A673 (cell line): ENCODE measurements at regions not wholly inside any gene's neighbourhood (a gene's known extent, or its start where the extent isn't known, plus 50 kb on each side); places are given as distances from the start of the nearest gene placed in this dataset.

ENCODE experiments used
- BruUV-seq: library from RNA; stranded (reverse); fragments of 400-500 nt; replicated peaks from 2 replicates; lab custom pipeline; 2021; lab: Mats Ljungman, UMichigan
- CTCF ChIA-PET: fragments of 300-600 bp; sonication (Branson Sonifier 250); formaldehyde crosslinking; loops from one replicate; lab custom pipeline; 2022; ENCODE audit warnings: antibody characterized with exemption; lab: Charles Lee
- POLR2A ChIA-PET: fragments of 300-600 bp; sonication (Branson Sonifier 250); formaldehyde crosslinking; loops from one replicate; lab custom pipeline; 2022; ENCODE audit warnings: antibody characterized with exemption; ENCODE audit not compliant: low non-redundant PET; lab: Charles Lee
- DNase-seq: peaks from one replicate; pipeline ENCODE4 v3.0.0-alpha.2; 2015; ENCODE audit warnings: low spot score
- H3K27ac ChIP-seq: fragments of 200-600 bp; sonication (generic); 2 replicates; pipeline ENCODE4 v1.5.1; 2016; ENCODE audit warnings: mixed run types, low read depth, mild to moderate bottlenecking, mixed read lengths, antibody characterized with exemption, low read length; ENCODE audit not compliant: poor library complexity, severe bottlenecking
- H3K27me3 ChIP-seq: fragments of 200-600 bp; sonication (generic); replicated peaks from 2 replicates; pipeline ENCODE4 v1.6.1; 2017; ENCODE audit warnings: mixed run types, low read depth, mild to moderate bottlenecking, mixed read lengths, antibody characterized with exemption, low read length; ENCODE audit not compliant: insufficient read depth, poor library complexity
- H3K36me3 ChIP-seq: fragments of 200-600 bp; sonication (generic); 2 replicates; pipeline ENCODE4 v1.6.1; 2016; ENCODE audit warnings: mixed run types, mild to moderate bottlenecking, mixed read lengths, antibody characterized with exemption, low read length; ENCODE audit not compliant: insufficient read depth, poor library complexity, severe bottlenecking
- H3K4me1 ChIP-seq: fragments of 200-600 bp; sonication (generic); 2 replicates; pipeline ENCODE4 v1.6.1; 2017; ENCODE audit warnings: mixed run types, mild to moderate bottlenecking, mixed read lengths, antibody characterized with exemption, low read length; ENCODE audit not compliant: insufficient read depth, poor library complexity, severe bottlenecking
- H3K4me3 ChIP-seq: fragments of 200-600 bp; sonication (generic); 2 replicates; pipeline ENCODE4 v1.5.1; 2016; ENCODE audit warnings: low read depth, mixed run types, mild to moderate bottlenecking, mixed read lengths, low read length; ENCODE audit not compliant: poor library complexity, severe bottlenecking
- H3K9me3 ChIP-seq: fragments of 200-600 bp; sonication (generic); 2 replicates; pipeline ENCODE4 v1.6.1; 2016; ENCODE audit warnings: mixed run types, low read depth, mild to moderate bottlenecking, mixed read lengths, antibody characterized with exemption, low read length; ENCODE audit not compliant: poor library complexity, severe bottlenecking
- EZH2 ChIP-seq: fragments of 200-600 bp; sonication (generic); IDR thresholded peaks from 2 replicates; pipeline ENCODE4 v1.6.1; 2017; ENCODE audit warnings: borderline replicate concordance, low read depth, mild to moderate bottlenecking, mixed read lengths, antibody characterized with exemption, low read length; ENCODE audit not compliant: poor library complexity, severe bottlenecking
- intact Hi-C: fragments of 100-400 bp; cut with micrococcal nuclease; formaldehyde crosslinking; loops from one replicate; pipeline ENCODE4 v1.10.0; 2022; ENCODE audit not compliant: unreplicated experiment
- TF ChIP-seq, protein P1 (sequence below): fragments of 300-800, 200-600 bp; sonication (generic); conservative IDR thresholded peaks from 2 replicates; pipeline ENCODE4 v1.5.1; 2017; ENCODE audit warnings: low read depth, mild to moderate bottlenecking, antibody characterized with exemption, low read length, moderate library complexity, mixed read lengths

DNA sequence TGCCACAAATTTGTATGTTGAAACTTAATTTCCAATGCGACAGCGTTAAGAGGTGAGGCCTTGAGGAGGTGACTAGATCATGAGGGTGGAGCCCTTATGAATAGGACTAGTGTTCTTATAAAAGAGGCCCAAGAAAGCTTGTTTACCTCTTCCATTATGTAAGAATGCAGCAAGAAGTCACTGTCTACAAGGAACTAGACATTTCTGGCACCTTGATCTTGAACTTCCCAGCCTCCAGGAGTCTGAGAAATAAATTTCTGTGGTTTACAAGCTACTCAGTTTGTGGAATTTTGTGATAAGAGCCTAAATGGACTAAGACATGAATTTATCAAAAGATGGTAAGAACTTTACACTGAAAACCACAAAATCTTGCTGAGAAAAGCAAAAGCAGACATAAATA lies 173.6 kb upstream of the SGK1 start:
- no TSS peak for BruUV-seq
- ChIA-PET CTCF (no interaction called here), POLR2A (no interaction called here)
- intact Hi-C loops, result no loop called here
- no peak for DNase-seq
- Histone ChIP-seq H3K27ac (no peak overlapping the region), H3K9me3 (no peaks in the 10 kb centered on the region), H3K4me1 (no peaks in the 10 kb centered on the region), H3K4me3 (no peak overlapping the region), H3K27me3 (no peaks in the 10 kb centered on the region), H3K36me3 (no peaks in the 10 kb centered on the region)
- TF ChIP-seq, protein P1, sequence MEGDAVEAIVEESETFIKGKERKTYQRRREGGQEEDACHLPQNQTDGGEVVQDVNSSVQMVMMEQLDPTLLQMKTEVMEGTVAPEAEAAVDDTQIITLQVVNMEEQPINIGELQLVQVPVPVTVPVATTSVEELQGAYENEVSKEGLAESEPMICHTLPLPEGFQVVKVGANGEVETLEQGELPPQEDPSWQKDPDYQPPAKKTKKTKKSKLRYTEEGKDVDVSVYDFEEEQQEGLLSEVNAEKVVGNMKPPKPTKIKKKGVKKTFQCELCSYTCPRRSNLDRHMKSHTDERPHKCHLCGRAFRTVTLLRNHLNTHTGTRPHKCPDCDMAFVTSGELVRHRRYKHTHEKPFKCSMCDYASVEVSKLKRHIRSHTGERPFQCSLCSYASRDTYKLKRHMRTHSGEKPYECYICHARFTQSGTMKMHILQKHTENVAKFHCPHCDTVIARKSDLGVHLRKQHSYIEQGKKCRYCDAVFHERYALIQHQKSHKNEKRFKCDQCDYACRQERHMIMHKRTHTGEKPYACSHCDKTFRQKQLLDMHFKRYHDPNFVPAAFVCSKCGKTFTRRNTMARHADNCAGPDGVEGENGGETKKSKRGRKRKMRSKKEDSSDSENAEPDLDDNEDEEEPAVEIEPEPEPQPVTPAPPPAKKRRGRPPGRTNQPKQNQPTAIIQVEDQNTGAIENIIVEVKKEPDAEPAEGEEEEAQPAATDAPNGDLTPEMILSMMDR, result no peak

DNA sequence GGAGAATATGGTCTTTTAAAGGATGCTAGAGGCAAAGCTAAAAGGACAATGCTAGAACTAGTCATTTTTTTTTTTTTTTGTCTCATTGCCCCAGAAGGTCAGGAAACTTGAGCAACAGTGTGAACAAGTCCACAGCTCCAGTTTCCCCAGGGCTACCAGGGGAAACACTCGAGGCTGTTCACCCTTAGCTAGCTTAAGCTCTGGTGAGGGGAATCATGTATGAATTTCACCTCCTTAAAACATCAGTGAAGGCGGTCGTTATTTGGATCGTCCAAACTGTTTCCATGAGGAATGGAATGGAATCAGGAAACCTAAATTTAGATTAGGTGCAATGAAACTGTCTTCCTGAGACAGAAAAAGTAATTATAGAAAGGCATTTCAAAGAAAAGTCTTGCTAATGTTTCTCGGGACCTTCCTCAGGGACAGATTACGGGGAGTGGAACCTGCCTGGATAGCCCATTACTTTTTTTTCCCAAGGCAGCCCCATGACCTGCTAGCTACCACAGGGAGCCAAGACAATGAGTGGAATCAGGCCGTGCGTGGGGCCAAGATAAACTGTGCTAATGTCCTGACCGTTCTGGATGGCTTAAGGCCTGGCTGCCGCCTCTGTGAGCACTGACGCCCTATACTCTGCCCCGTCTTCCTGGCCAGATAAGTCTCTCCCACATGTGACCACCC lies 164.8 kb upstream of the SGK1 start:
- no peak for DNase-seq
- Histone ChIP-seq H3K27me3 (no peaks in the 10 kb centered on the region), H3K27ac (no peak overlapping the region), H3K4me1 (no peaks in the 10 kb centered on the region), H3K9me3 (no peaks in the 10 kb centered on the region), H3K36me3 (no peaks in the 10 kb centered on the region), H3K4me3 (no peak overlapping the region)
- intact Hi-C loops, result no loop called here
- ChIA-PET POLR2A (no interaction called here), CTCF (no interaction called here)
- no peak for TF ChIP-seq EZH2
- no TSS peak for BruUV-seq

GRCh38 chr6:134481966-134482365 lies 164.1 kb upstream of the SGK1 start:
- TF ChIP-seq, protein P1, result no peak
- TF ChIP-seq EZH2, result no peak
- POLR2A ChIA-PET, result no interaction called here
- DNase-seq, result no peak
- no peaks in the 10 kb centered on the region for H3K9me3 ChIP-seq
- no peaks in the 10 kb centered on the region for H3K27me3 ChIP-seq
- H3K4me1 ChIP-seq, result no peaks in the 10 kb centered on the region
- H3K36me3 ChIP-seq, result no peaks in the 10 kb centered on the region
- H3K4me3 ChIP-seq, result no peak overlapping the region
- intact Hi-C loops, result no loop called here
- H3K27ac ChIP-seq, result no peak overlapping the region
- BruUV-seq, result no TSS peak
- CTCF ChIA-PET, result no interaction called here

GRCh38 chr6:134480593-134480992 lies 162.7 kb upstream of the SGK1 start:
- ChIA-PET CTCF (no interaction called here), POLR2A (no interaction called here)
- Histone ChIP-seq H3K4me3 (no peak overlapping the region), H3K27ac (no peak overlapping the region), H3K27me3 (no peaks in the 10 kb centered on the region), H3K9me3 (no peaks in the 10 kb centered on the region), H3K4me1 (no peaks in the 10 kb centered on the region), H3K36me3 (no peaks in the 10 kb centered on the region)
- TF ChIP-seq, protein P1, result no peak
- TF ChIP-seq EZH2, result no peak
- BruUV-seq, result no TSS peak
- DNase-seq, result peak; percentile 14
- intact Hi-C loops, result no loop called here
